HG02678 (cell line): ENCODE measurements at regions not wholly inside any gene's neighbourhood (a gene's known extent, or its start where the extent isn't known, plus 50 kb on each side); places are given as distances from the start of the nearest gene placed in this dataset.
"Not testable (repeated sequence)": the region's sequence is repeated elsewhere in the genome, so short reads cannot be mapped to it uniquely, and the experiment has no call there.

Experiments used
- ATAC-seq: cut with Tn5 transposase; IDR thresholded peaks from one replicate; pipeline ENCODE4 v1.9.1; 2021; ENCODE audit warnings: mild to moderate bottlenecking, moderate library complexity; ENCODE audit not compliant: unreplicated experiment

- no peak for ATAC-seq
Measured at GRCh38 chr18:30469091-30469490, 573.5 kb downstream of the DSC3 start.

- no peak for ATAC-seq
Measured at GRCh38 chr18:30465096-30465495, 577.4 kb downstream of the DSC3 start.

- no peak for ATAC-seq
Measured at GRCh38 chr18:30457156-30457555, 585.4 kb downstream of the DSC3 start.

DNA sequence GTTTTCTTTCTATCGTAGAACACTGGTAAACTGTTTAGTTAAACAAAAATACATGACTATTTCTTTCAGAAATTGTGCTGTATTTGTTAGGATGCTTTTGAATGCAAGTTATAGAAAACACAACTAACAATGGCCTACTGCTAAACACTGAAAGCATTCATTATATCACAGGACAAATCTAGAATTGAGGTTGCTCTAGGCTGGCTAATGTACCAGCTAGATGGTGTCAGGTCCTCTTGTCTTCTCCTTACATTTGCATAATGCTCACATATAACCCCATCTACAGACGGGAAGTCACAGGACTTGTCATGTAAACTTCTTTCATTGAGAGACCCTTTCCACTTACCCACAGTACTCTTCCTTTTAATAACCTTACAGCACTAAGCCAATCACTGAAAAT lies 586.8 kb downstream of the DSC3 start:
- ATAC-seq, result no peak

GRCh38 chr18:30454920-30455319 lies 587.6 kb downstream of the DSC3 start:
- no peak for ATAC-seq

GRCh38 chr18:30451981-30452380 lies 590.6 kb downstream of the DSC3 start:
- no peak for ATAC-seq

DNA sequence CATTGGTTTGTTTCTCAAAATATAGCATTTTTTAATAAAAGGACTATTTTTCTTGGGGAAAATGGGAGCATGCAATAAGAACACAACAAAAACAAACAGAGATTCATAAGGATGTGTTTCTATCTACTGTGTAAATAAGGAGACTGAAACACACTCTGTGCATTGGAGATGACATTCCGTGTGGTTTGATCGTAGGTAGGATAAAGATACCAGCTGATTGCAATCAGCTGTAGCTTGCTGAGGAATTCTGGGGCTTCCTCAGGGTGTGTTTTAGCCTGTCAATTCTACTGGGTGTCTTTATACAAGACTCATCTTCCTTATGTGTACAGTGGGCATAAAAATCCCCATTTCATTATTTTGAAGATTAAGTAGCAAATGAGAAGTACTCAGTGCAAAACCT lies 591.6 kb downstream of the DSC3 start:
- no peak for ATAC-seq

- no peak for ATAC-seq
Measured at GRCh38 chr18:30446605-30447004, 595.9 kb downstream of the DSC3 start.

DNA sequence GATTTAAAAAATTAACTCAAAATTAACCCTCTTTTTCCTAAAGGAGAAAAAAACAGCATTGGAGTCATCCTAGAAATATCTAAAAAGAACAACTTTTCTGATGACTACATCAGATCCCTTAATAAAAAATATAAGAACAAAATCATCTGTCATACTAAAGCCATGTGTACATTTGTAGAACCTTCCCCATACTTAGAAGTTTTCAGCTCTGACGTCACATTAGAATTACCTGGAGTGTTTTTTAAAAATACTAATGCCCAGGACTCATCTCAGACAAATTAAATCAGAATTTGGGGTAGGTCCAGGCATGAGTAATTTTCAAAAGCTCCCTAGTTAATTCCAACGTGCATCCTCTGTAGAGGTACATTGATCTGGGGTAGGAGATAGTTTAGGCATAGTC lies 598.0 kb downstream of the DSC3 start:
- no peak for ATAC-seq

- no peak for ATAC-seq
Measured at GRCh38 chr18:30440351-30440750, 602.2 kb downstream of the DSC3 start.

- ATAC-seq, result no peak
Measured at GRCh38 chr18:30439174-30439573, 603.4 kb downstream of the DSC3 start.

- no peak for ATAC-seq
Measured at GRCh38 chr18:30432349-30432748, 610.2 kb downstream of the DSC3 start.

GRCh38 chr18:30419399-30419798 lies 623.1 kb downstream of the DSC3 start:
- not testable (repeated sequence) for ATAC-seq

- no peak for ATAC-seq
Measured at GRCh38 chr18:30415903-30416302, 626.6 kb downstream of the DSC3 start.

DNA sequence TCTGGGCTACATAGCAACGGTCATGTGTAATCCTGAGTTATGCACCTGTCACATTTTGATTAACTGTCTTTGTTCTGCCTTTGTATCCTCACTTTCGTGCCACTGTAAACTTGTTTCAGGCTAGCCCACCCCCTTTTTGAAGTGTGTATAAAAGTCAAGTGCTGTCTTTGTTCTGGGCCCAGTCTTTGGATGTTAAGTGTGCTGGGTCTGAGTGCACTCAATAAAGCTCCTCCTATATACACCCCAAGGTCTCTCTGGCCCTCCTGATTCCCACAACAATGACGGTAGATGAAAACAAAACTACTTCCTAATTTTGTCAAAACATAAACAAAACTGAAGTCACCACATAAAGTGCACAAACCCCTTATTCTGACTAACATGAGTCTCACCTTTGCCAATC lies 633.4 kb downstream of the DSC3 start:
- no peak for ATAC-seq

DNA sequence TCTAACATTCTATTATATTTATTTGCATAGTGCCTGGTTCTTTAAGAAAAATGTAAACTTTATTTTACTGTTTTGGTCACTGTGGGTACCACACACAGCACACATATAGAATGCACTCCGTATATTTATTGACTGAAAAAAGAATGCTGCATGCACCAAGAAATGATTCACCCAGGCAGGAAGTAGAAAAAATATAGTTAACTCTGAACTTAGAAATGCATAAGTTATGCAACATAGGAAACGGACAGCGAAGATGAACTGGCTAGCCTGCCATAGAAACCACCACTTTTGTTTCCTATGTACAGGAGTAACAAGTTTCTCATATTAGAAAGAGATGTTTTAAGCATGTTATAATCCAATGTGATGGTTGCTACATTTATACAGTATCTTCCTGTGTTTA lies 635.8 kb downstream of the DSC3 start:
- no peak for ATAC-seq

GRCh38 chr18:30405038-30405437 lies 637.5 kb downstream of the DSC3 start:
- ATAC-seq, result no peak

- no peak for ATAC-seq
Measured at GRCh38 chr18:30404422-30404821, 638.1 kb downstream of the DSC3 start.

DNA sequence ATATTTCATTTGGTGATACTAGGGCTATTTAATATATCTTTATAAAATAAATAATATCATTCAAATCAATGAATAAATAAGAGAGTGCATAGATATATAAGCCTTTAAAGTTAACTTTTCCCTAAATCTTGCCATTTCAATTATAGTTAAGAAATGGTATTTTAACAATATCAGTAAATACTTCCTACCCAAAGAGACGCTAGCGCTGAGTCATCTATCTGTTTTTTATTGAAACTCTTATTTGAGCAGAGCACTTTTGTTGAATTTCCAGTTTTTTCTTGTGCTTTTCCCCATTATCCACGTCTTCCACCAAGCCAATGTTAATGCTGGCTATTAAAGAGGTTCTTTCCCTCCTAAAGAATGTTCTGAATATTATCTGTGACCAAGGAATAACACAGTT lies 639.3 kb downstream of the DSC3 start:
- ATAC-seq, result no peak

- no peak for ATAC-seq
Measured at GRCh38 chr18:30387401-30387800, 655.1 kb downstream of the DSC3 start.

GRCh38 chr18:30386624-30387023 lies 655.9 kb downstream of the DSC3 start:
- no peak for ATAC-seq

DNA sequence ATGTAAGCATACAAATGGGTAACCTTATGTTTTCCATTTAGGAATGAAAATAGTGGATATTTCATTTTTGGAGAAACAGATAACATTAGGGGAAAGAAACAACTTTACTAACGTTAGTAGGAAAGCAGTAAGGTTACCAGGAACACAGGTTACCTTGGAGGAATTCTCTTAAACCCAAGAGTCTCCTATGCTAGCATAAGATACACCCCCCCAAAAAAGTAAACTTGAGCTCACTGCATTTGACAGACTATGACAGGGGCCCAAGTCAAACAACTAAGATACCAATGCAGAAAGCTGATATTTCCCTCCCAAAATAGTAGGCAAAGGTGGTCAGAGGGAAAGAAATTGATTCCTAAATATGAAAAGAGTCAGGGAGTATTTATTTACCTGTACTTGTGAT lies 656.9 kb downstream of the DSC3 start:
- no peak for ATAC-seq

GRCh38 chr18:30381826-30382225 lies 660.7 kb downstream of the DSC3 start:
- ATAC-seq, result no peak

DNA sequence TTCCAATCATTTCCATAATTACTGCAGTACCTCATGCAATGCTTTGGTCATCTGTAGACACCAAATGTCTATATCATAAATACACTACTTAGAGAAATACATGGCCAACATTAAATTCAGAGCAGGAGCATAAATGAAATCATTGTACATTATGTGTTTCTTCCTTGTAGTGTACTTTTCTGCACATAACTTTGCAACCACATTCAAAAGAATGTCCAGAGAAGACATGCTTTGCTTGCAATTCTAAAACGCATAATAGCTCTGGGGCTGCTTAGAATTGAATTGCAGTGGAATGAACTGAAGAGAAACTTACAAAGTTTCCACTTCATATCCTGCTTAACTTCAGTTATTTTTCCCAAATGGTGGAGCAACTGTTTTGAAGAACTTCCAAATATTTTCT lies 664.4 kb downstream of the DSC3 start:
- no peak for ATAC-seq
